Type B pancreatic cell (in vitro differentiated cells): ENCODE measurements at regions not wholly inside any gene's neighbourhood (a gene's known extent, or its start where the extent isn't known, plus 50 kb on each side); places are given as distances from the start of the nearest gene placed in this dataset.
"Not testable (repeated sequence)": the region's sequence is repeated elsewhere in the genome, so short reads cannot be mapped to it uniquely, and the experiment has no call there.

Experiments used
- DNase-seq: peaks from one replicate; pipeline ENCODE4 v3.0.0; 2021; ENCODE audit warnings: mixed read lengths; ENCODE audit not compliant: unreplicated experiment; ENCODE audit errors: extremely low spot score
- H3K27ac Mint-ChIP-seq: 2 replicates; pipeline ENCODE4 v1.8.0; 2021; ENCODE audit warnings: mild to moderate bottlenecking, mixed read lengths
- H3K27me3 Mint-ChIP-seq: 2 replicates; pipeline ENCODE4 v1.8.0; 2021; ENCODE audit warnings: mixed read lengths
- H3K36me3 Mint-ChIP-seq: 2 replicates; pipeline ENCODE4 v1.8.0; 2021; ENCODE audit warnings: mixed read lengths
- H3K4me1 Mint-ChIP-seq: one replicate; pipeline ENCODE4 v1.8.0; 2021; ENCODE audit warnings: mixed read lengths; ENCODE audit not compliant: unreplicated experiment
- H3K4me3 Mint-ChIP-seq: 2 replicates; pipeline ENCODE4 v1.8.0; 2021; ENCODE audit warnings: mild to moderate bottlenecking, mixed read lengths
- H3K9me3 Mint-ChIP-seq: 2 replicates; pipeline ENCODE4 v1.8.0; 2021; ENCODE audit warnings: mixed read lengths
- CTCF ChIP-seq: fragments of 200-600 bp; sonication (generic); conservative IDR thresholded peaks from 2 replicates; pipeline ENCODE4 v1.5.0; 2021; ENCODE audit warnings: antibody characterized with exemption, mild to moderate bottlenecking

- no peak for DNase-seq
- H3K27me3 Mint-ChIP-seq = no peaks in the 10 kb centered on the region
- H3K4me1 Mint-ChIP-seq = peaks cover 8% of the 10 kb centered on the region
- no peak overlapping the region for H3K4me3 Mint-ChIP-seq
- no peaks in the 10 kb centered on the region for H3K36me3 Mint-ChIP-seq
- H3K27ac Mint-ChIP-seq = no peak overlapping the region
- peaks cover 4% of the 10 kb centered on the region for H3K9me3 Mint-ChIP-seq
- TF ChIP-seq CTCF = no peak
Observed at GRCh38 chr5:91307048-91307447, 76.1 kb downstream of the ARRDC3 start.

- no peak for DNase-seq
- Mint-ChIP-seq H3K4me1 (peaks cover 3% of the 10 kb centered on the region), H3K36me3 (no peaks in the 10 kb centered on the region)
Observed at GRCh38 chr5:91306497-91306896, 76.6 kb downstream of the ARRDC3 start.

GRCh38 chr5:91305640-91306039 is 77.5 kb downstream of the ARRDC3 start:
- Mint-ChIP-seq H3K4me3 (no peak overlapping the region), H3K36me3 (no peaks in the 10 kb centered on the region), H3K27ac (no peak overlapping the region), H3K4me1 (no peaks in the 10 kb centered on the region), H3K9me3 (no peaks in the 10 kb centered on the region), H3K27me3 (no peaks in the 10 kb centered on the region)
- DNase-seq = no peak
- no peak for TF ChIP-seq CTCF

More at GRCh38 chr5:91306497-91306896, 76.6 kb downstream of the ARRDC3 start:
- Mint-ChIP-seq H3K4me3 (no peak overlapping the region), H3K27me3 (no peaks in the 10 kb centered on the region), H3K9me3 (peaks cover 4% of the 10 kb centered on the region), H3K27ac (no peak overlapping the region)
- TF ChIP-seq CTCF = no peak

GRCh38 chr5:91304015-91304414 is 79.1 kb downstream of the ARRDC3 start:
- not testable (repeated sequence) for DNase-seq, H3K4me1 Mint-ChIP-seq, H3K27ac Mint-ChIP-seq, H3K9me3 Mint-ChIP-seq, H3K36me3 Mint-ChIP-seq, H3K27me3 Mint-ChIP-seq, H3K4me3 Mint-ChIP-seq

GRCh38 chr5:91302958-91303357 is 80.2 kb downstream of the ARRDC3 start:
- Mint-ChIP-seq H3K36me3 (no peaks in the 10 kb centered on the region), H3K27ac (no peak overlapping the region), H3K4me3 (no peak overlapping the region), H3K9me3 (no peaks in the 10 kb centered on the region), H3K27me3 (no peaks in the 10 kb centered on the region), H3K4me1 (no peaks in the 10 kb centered on the region)
- no peak for TF ChIP-seq CTCF
- DNase-seq = no peak

GRCh38 chr5:91302305-91302704 is 80.8 kb downstream of the ARRDC3 start:
- no peak overlapping the region for H3K4me3 Mint-ChIP-seq

More at GRCh38 chr5:91302305-91302704, 80.8 kb downstream of the ARRDC3 start:
- Mint-ChIP-seq H3K9me3 (no peaks in the 10 kb centered on the region), H3K27ac (no peak overlapping the region), H3K27me3 (no peaks in the 10 kb centered on the region), H3K36me3 (no peaks in the 10 kb centered on the region), H3K4me1 (no peaks in the 10 kb centered on the region)
- TF ChIP-seq CTCF = no peak
- no peak for DNase-seq
